GM19324 (cell line): ENCODE measurements at regions not wholly inside any gene's neighbourhood (a gene's known extent, or its start where the extent isn't known, plus 50 kb on each side); places are given as distances from the start of the nearest gene placed in this dataset.

Experiments
- ATAC-seq: cut with Tn5 transposase; IDR thresholded peaks from one replicate; pipeline ENCODE4 v1.9.1; 2021; ENCODE audit warnings: mild to moderate bottlenecking, moderate library complexity; ENCODE audit not compliant: unreplicated experiment, low FRiP score

GRCh38 chr3:35549690-35550089 is 89.6 kb upstream of the ARPP21 start:
- no peak for ATAC-seq

- no peak for ATAC-seq
These were observed 77.2 kb upstream of the ARPP21 start for GRCh38 chr3:35562141-35562540.

- no peak for ATAC-seq
These were observed 74.3 kb upstream of the ARPP21 start for GRCh38 chr3:35565048-35565447.
